ENCODE measurements at regions not wholly inside any gene's neighbourhood (a gene's known extent, or its start where the extent isn't known, plus 50 kb on each side); places are given as distances from the start of the nearest gene placed in this dataset.

GRCh38 chr9:75452512-75452911 lies 364.2 kb downstream of the OSTF1 start:
- TF ChIP-seq USF1 (IDR thresholded peaks at IDR 0.05; ENCODE audit: borderline replicate concordance, low read depth) (no peak), NFIC (IDR thresholded peaks at IDR 0.05; ENCODE audit: borderline replicate concordance) (no peak), RAD21 (IDR thresholded peaks at IDR 0.05; ENCODE audit: low read length) (no peak), RFX5 (IDR thresholded peaks at IDR 0.05; ENCODE audit: low read length) (no peak), FOXM1 (IDR thresholded peaks at IDR 0.05; ENCODE audit: low read depth) (no peak), CTCF (IDR thresholded peaks at IDR 0.05) (no peak), REST (IDR thresholded peaks at IDR 0.05; ENCODE audit: low read depth, low read length) (no peak), EP300 (IDR thresholded peaks at IDR 0.05; ENCODE audit: borderline replicate concordance in 1 of 2, low read depth in 1 of 2, low read length in 1 of 2) (no peak), CHD2 (IDR thresholded peaks at IDR 0.05; ENCODE audit: low read length, partially characterized antibody) (no peak), ZBTB33 (IDR thresholded peaks at IDR 0.05; ENCODE audit: borderline replicate concordance, low read depth) (no peak), POLR2AphosphoS5 (IDR thresholded peaks at IDR 0.05; ENCODE audit: low read depth, low read length) (no peak), EZH2phosphoT487 (IDR thresholded peaks at IDR 0.05; ENCODE audit: borderline replicate concordance, low read depth) (no peak), SIN3A (IDR thresholded peaks at IDR 0.05; ENCODE audit: borderline replicate concordance, low read depth, low read length) (no peak)
